Fibroblast of peridontal ligament (primary cell): ENCODE measurements at regions not wholly inside any gene's neighbourhood (a gene's known extent, or its start where the extent isn't known, plus 50 kb on each side); places are given as distances from the start of the nearest gene placed in this dataset.

ENCODE experiments used
- DNase-seq: peaks from one replicate; pipeline ENCODE4 v3.0.0-alpha.2; 2010; ENCODE audit errors: extremely low read depth

GRCh38 chr2:234307322-234307961 is 189.4 kb downstream of the ARL4C start:
- DNase-seq, result no peak

- DNase-seq, result no peak
These were observed 190.3 kb downstream of the ARL4C start for GRCh38 chr2:234306426-234307173.

- DNase-seq, result no peak
These were observed 191.0 kb downstream of the ARL4C start for GRCh38 chr2:234305846-234306245.

GRCh38 chr2:234304950-234305349 is 191.9 kb downstream of the ARL4C start:
- DNase-seq, result peak; percentile 44

- DNase-seq, result no peak
These were observed 194.3 kb downstream of the ARL4C start for GRCh38 chr2:234302664-234302991.

- no peak for DNase-seq
These were observed 195.7 kb downstream of the ARL4C start for GRCh38 chr2:234300932-234301823.

- DNase-seq, result no peak
These were observed 196.4 kb downstream of the ARL4C start for GRCh38 chr2:234300391-234300925.

- no peak for DNase-seq
These were observed 198.0 kb downstream of the ARL4C start for GRCh38 chr2:234298918-234299317.

GRCh38 chr2:234296991-234297390 is 199.9 kb downstream of the ARL4C start:
- DNase-seq, result no peak

- no peak for DNase-seq
These were observed 202.9 kb downstream of the ARL4C start for GRCh38 chr2:234293973-234294372.

- no peak for DNase-seq
These were observed 204.0 kb downstream of the ARL4C start for GRCh38 chr2:234292962-234293243.

GRCh38 chr2:234292205-234292961 is 204.5 kb downstream of the ARL4C start:
- DNase-seq, result no peak

GRCh38 chr2:234291765-234292204 is 205.1 kb downstream of the ARL4C start:
- DNase-seq, result peak; percentile 72

- DNase-seq, result no peak
These were observed 206.2 kb downstream of the ARL4C start for GRCh38 chr2:234290671-234291070.

- DNase-seq, result peak; percentile 88
These were observed 206.9 kb downstream of the ARL4C start for GRCh38 chr2:234289834-234290590.

- DNase-seq, result peak; percentile 49
These were observed 207.9 kb downstream of the ARL4C start for GRCh38 chr2:234288974-234289455.

- DNase-seq, result no peak
These were observed 209.2 kb downstream of the ARL4C start for GRCh38 chr2:234287650-234288049.

- no peak for DNase-seq
These were observed 209.9 kb downstream of the ARL4C start for GRCh38 chr2:234286956-234287355.

- DNase-seq, result no peak
These were observed 210.7 kb downstream of the ARL4C start for GRCh38 chr2:234286118-234286598.

- DNase-seq, result no peak
These were observed 211.3 kb downstream of the ARL4C start for GRCh38 chr2:234285541-234285940.

GRCh38 chr2:234279637-234280036 is 217.2 kb downstream of the ARL4C start:
- no peak for DNase-seq
